GM12892 (cell line): ENCODE measurements at regions not wholly inside any gene's neighbourhood (a gene's known extent, or its start where the extent isn't known, plus 50 kb on each side); places are given as distances from the start of the nearest gene placed in this dataset.

Experiments
- POLR2A ChIP-seq: IDR thresholded peaks from 2 replicates; pipeline ENCODE4 v1.6.1; 2011; ENCODE audit warnings: low read depth, low read length, control low read depth
- TAF1 ChIP-seq: IDR thresholded peaks from 2 replicates; pipeline ENCODE4 v1.6.1; 2011; ENCODE audit warnings: low read depth, mild to moderate bottlenecking, control low read depth, low read length, borderline replicate concordance

GRCh38 chr14:86884498-86884897 lies 1108.5 kb downstream of the GALC start:
- TF ChIP-seq TAF1 (no peak), POLR2A (no peak)
